ENCODE measurements at regions not wholly inside any gene's neighbourhood (a gene's known extent, or its start where the extent isn't known, plus 50 kb on each side); places are given as distances from the start of the nearest gene placed in this dataset.
"Not testable (repeated sequence)": the region's sequence is repeated elsewhere in the genome, so short reads cannot be mapped to it uniquely, and the experiment has no call there.

- no peak for DNase-seq (ENCODE audit: low read depth)
- H3K4me3 ChIP-seq (ENCODE audit: low read depth, low read length) = no peak overlapping the region
- TF ChIP-seq CTCF (IDR thresholded peaks at IDR 0.05; ENCODE audit: insufficient read depth, low read depth, low read length, missing control alignments) = no peak
Observed at GRCh38 chr13:19052180-19052579, 129.4 kb downstream of the TUBA3C start.

- DNase-seq (ENCODE audit: low read depth) = no peak
- H3K4me3 ChIP-seq (ENCODE audit: low read depth, low read length) = no peak overlapping the region
- no peak for TF ChIP-seq CTCF (IDR thresholded peaks at IDR 0.05; ENCODE audit: insufficient read depth, low read depth, low read length, missing control alignments)
Observed at GRCh38 chr13:19050901-19051300, 130.7 kb downstream of the TUBA3C start.

- H3K4me3 ChIP-seq (ENCODE audit: low read depth, low read length); DNase-seq (ENCODE audit: low read depth): not testable (repeated sequence)
Observed at GRCh38 chr13:19049624-19050023, 132.0 kb downstream of the TUBA3C start.

GRCh38 chr13:19048381-19048780 lies 133.2 kb downstream of the TUBA3C start:
- no peak for DNase-seq (ENCODE audit: low read depth)
- TF ChIP-seq CTCF (IDR thresholded peaks at IDR 0.05; ENCODE audit: insufficient read depth, low read depth, low read length, missing control alignments) = no peak
- no peak overlapping the region for H3K4me3 ChIP-seq (ENCODE audit: low read depth, low read length)

GRCh38 chr13:19023115-19023514 lies 158.5 kb downstream of the TUBA3C start:
- DNase-seq (ENCODE audit: low read depth) = no peak
- TF ChIP-seq CTCF (IDR thresholded peaks at IDR 0.05; ENCODE audit: insufficient read depth, low read depth, low read length, missing control alignments) = no peak
- no peak overlapping the region for H3K4me3 ChIP-seq (ENCODE audit: low read depth, low read length)

- DNase-seq (ENCODE audit: low read depth) = no peak
- no peak for TF ChIP-seq CTCF (IDR thresholded peaks at IDR 0.05; ENCODE audit: insufficient read depth, low read depth, low read length, missing control alignments)
Observed at GRCh38 chr13:19020988-19021387, 160.6 kb downstream of the TUBA3C start.

GRCh38 chr13:18998389-18998788 lies 183.2 kb downstream of the TUBA3C start:
- DNase-seq (ENCODE audit: low read depth) = no peak
- TF ChIP-seq CTCF (IDR thresholded peaks at IDR 0.05; ENCODE audit: insufficient read depth, low read depth, low read length, missing control alignments) = no peak
- no peak overlapping the region for H3K4me3 ChIP-seq (ENCODE audit: low read depth, low read length)

More at GRCh38 chr13:19020988-19021387, 160.6 kb downstream of the TUBA3C start:
- H3K4me3 ChIP-seq (ENCODE audit: low read depth, low read length) = no peak overlapping the region
